ENCODE measurements at regions not wholly inside any gene's neighbourhood (a gene's known extent, or its start where the extent isn't known, plus 50 kb on each side); places are given as distances from the start of the nearest gene placed in this dataset.

GRCh38 chr4:120211408-120212015 lies 144.9 kb upstream of the MAD2L1 start:
- Histone ChIP-seq H3F3A (ENCODE audit: insufficient read depth, low read length, poor library complexity, severe bottlenecking) (no peaks in the 10 kb centered on the region), H3K79me2 (replicated peaks; ENCODE audit: insufficient read depth, low read length) (no peaks in the 10 kb centered on the region), H3K4me2 (ENCODE audit: low read length) (no peak overlapping the region), H3K9ac (ENCODE audit: low read length) (no peak overlapping the region), H3K27me3 (ENCODE audit: insufficient read depth, low read depth, low read length) (no peaks in the 10 kb centered on the region), H2AFZ (ENCODE audit: low read depth, low read length) (no peak overlapping the region), H3K9me2 (ENCODE audit: insufficient read depth, low read length) (no peaks in the 10 kb centered on the region), H3K27ac (ENCODE audit: low read length) (no peak overlapping the region), H4K20me1 (ENCODE audit: insufficient read depth) (no peaks in the 10 kb centered on the region), H3K9me3 (ENCODE audit: low read length) (no peaks in the 10 kb centered on the region), H3K4me3 (ENCODE audit: low read length) (no peak overlapping the region), H3K36me3 (ENCODE audit: insufficient read depth, low read length) (no peaks in the 10 kb centered on the region)
- no peak for TF ChIP-seq CTCF (IDR thresholded peaks at IDR 0.05; ENCODE audit: poor library complexity, severe bottlenecking)
- TF ChIP-seq RAD21 (conservative IDR thresholded peaks at IDR 0.05), result no peak
- TF ChIP-seq MXI1 (conservative IDR thresholded peaks at IDR 0.05; ENCODE audit: poor library complexity, severe bottlenecking), result no peak
- no peak for TF ChIP-seq EP300 (conservative IDR thresholded peaks at IDR 0.05; ENCODE audit: poor library complexity, severe bottlenecking)
- TF ChIP-seq POLR2AphosphoS5 (IDR thresholded peaks at IDR 0.05), result no peak
- TF ChIP-seq EZH2 (IDR thresholded peaks at IDR 0.05; ENCODE audit: borderline replicate concordance, insufficient read depth, low read length, poor library complexity, severe bottlenecking), result no peak

- no peak for TF ChIP-seq MXI1 (conservative IDR thresholded peaks at IDR 0.05; ENCODE audit: poor library complexity, severe bottlenecking)
- no peak for TF ChIP-seq RAD21 (conservative IDR thresholded peaks at IDR 0.05)
- TF ChIP-seq REST (IDR thresholded peaks at IDR 0.05; ENCODE audit: borderline replicate concordance), result no peak
- no peak for TF ChIP-seq POLR2AphosphoS5 (IDR thresholded peaks at IDR 0.05)
- TF ChIP-seq EP300 (conservative IDR thresholded peaks at IDR 0.05; ENCODE audit: poor library complexity, severe bottlenecking), result no peak
- TF ChIP-seq SMC3 (conservative IDR thresholded peaks at IDR 0.05; ENCODE audit: poor library complexity), result no peak
- no peak for TF ChIP-seq TAF1 (IDR thresholded peaks at IDR 0.05; ENCODE audit: low read depth)
- TF ChIP-seq CTCF (IDR thresholded peaks at IDR 0.05; ENCODE audit: poor library complexity, severe bottlenecking), result no peak
- TF ChIP-seq EZH2 (IDR thresholded peaks at IDR 0.05; ENCODE audit: borderline replicate concordance, insufficient read depth, low read length, poor library complexity, severe bottlenecking), result no peak
- H3K9ac ChIP-seq (ENCODE audit: low read length), result no peak overlapping the region
- no peak overlapping the region for H3K4me2 ChIP-seq (ENCODE audit: low read length)
- no peaks in the 10 kb centered on the region for H3K9me3 ChIP-seq (ENCODE audit: low read length)
- H3K36me3 ChIP-seq (ENCODE audit: insufficient read depth, low read length), result no peaks in the 10 kb centered on the region
- no peak overlapping the region for H3K4me3 ChIP-seq (ENCODE audit: low read length)
- H3K79me2 ChIP-seq (replicated peaks; ENCODE audit: insufficient read depth, low read length), result no peaks in the 10 kb centered on the region
- no peaks in the 10 kb centered on the region for H3K9me2 ChIP-seq (ENCODE audit: insufficient read depth, low read length)
- H3K27ac ChIP-seq (ENCODE audit: low read length), result no peak overlapping the region
- no peaks in the 10 kb centered on the region for H4K20me1 ChIP-seq (ENCODE audit: insufficient read depth)
- no peaks in the 10 kb centered on the region for H3K27me3 ChIP-seq (ENCODE audit: insufficient read depth, low read depth, low read length)
- no peaks in the 10 kb centered on the region for H3F3A ChIP-seq (ENCODE audit: insufficient read depth, low read length, poor library complexity, severe bottlenecking)
- H2AFZ ChIP-seq (ENCODE audit: low read depth, low read length), result no peak overlapping the region
Observed at GRCh38 chr4:120209706-120210105, 143.1 kb upstream of the MAD2L1 start.
